KOPT-K1 (cell line): ENCODE measurements at regions not wholly inside any gene's neighbourhood (a gene's known extent, or its start where the extent isn't known, plus 50 kb on each side); places are given as distances from the start of the nearest gene placed in this dataset.
"Not testable (repeated sequence)": the region's sequence is repeated elsewhere in the genome, so short reads cannot be mapped to it uniquely, and the experiment has no call there.

Source experiments
- H3K27ac ChIP-seq: fragments of 200-600 bp; sonication (generic); 2 replicates; pipeline ENCODE4 v1.5.1; 2016; ENCODE audit warnings: antibody characterized with exemption, mild to moderate bottlenecking, low read depth, low read length; ENCODE audit not compliant: poor library complexity, severe bottlenecking
- H3K36me3 ChIP-seq: fragments of 200-600 bp; sonication (generic); 2 replicates; pipeline ENCODE4 v1.5.1; 2017; ENCODE audit warnings: antibody characterized with exemption, mild to moderate bottlenecking, low read length, moderate library complexity; ENCODE audit not compliant: insufficient read depth
- H3K9me3 ChIP-seq: fragments of 200-600 bp; sonication (generic); 2 replicates; pipeline ENCODE4 v1.5.1; 2017; ENCODE audit warnings: antibody characterized with exemption, low read length, mild to moderate bottlenecking; ENCODE audit not compliant: insufficient read depth, poor library complexity, severe bottlenecking

DNA sequence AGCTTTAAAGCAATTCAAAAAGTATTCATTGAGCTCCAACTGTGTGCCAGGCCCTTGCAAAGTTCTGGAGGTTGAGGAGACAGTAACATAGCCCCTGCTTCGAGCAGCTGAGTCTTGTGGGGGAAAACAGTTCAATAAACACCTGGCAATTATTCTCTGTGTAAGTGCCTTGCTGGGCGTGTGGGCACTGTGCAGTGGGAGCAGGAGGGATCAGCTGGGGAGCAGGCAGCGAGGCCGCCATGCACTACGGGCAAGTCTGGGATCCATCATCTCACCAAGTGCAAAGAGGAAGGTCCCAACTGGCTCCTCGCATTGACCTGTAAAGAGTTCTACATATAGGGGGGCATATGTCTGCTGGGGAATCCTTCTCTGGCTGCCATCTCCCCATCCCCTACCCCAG is 342.2 kb upstream of the HS6ST1 start:
- Histone ChIP-seq H3K36me3 (no peaks in the 10 kb centered on the region), H3K27ac (peak overlapping the region; percentile 3), H3K9me3 (no peaks in the 10 kb centered on the region)

GRCh38 chr2:128661311-128661710 is 342.6 kb upstream of the HS6ST1 start:
- Histone ChIP-seq H3K27ac (peak overlapping the region; percentile 3), H3K9me3 (no peaks in the 10 kb centered on the region), H3K36me3 (no peaks in the 10 kb centered on the region)

DNA sequence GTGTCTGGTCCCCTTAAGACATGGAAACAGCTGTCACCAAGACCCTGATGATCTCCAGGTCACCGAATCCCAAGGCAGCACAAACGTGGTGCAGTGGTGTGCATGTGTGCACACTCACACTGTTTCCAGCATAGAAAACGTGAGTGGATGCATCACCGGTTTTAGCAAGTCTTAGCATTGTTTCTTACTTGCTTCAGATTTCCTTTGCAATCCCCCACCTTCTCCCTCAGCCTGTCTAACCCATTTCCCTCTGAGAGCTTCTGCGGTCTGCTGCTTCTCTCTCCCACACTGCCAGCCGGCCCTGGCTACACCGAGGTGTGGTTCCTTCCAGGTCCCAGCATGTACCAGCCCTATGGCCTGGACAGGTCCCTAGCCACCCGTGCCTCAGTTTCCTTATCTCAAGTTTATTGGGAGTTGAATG is 343.4 kb upstream of the HS6ST1 start:
- Histone ChIP-seq H3K27ac (no peak overlapping the region), H3K36me3 (no peaks in the 10 kb centered on the region), H3K9me3 (no peaks in the 10 kb centered on the region)

- Histone ChIP-seq H3K27ac (no peak overlapping the region), H3K9me3 (no peaks in the 10 kb centered on the region), H3K36me3 (no peaks in the 10 kb centered on the region)
Observed at GRCh38 chr2:128663371-128664050, 344.8 kb upstream of the HS6ST1 start.

- no peaks in the 10 kb centered on the region for H3K9me3 ChIP-seq
- no peaks in the 10 kb centered on the region for H3K36me3 ChIP-seq
- peak overlapping the region; percentile 61 for H3K27ac ChIP-seq
Observed at GRCh38 chr2:128664499-128664971, 345.9 kb upstream of the HS6ST1 start.

- Histone ChIP-seq H3K9me3 (no peaks in the 10 kb centered on the region), H3K27ac (peak overlapping the region; percentile 61), H3K36me3 (no peaks in the 10 kb centered on the region)
Observed at GRCh38 chr2:128665113-128665512, 346.4 kb upstream of the HS6ST1 start.

DNA sequence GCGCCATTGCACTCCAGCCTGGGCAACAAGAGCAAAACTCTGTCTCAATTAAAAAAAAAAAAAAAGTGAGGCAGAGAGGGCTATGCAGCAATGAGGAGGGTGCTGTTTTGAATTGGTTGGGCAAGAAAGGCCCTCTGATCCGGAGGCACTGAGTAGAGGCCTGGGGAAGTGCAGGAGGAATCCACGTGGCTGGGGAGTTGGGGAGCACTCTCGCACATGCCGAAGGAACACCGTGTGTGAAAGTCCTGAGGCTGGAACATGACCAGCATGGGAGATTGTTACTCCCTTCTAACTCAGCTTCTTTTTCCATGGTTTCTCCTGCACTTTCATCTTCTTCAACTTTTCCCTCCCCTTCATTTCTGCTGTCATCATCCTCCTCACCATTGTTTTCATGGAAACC is 347.9 kb upstream of the HS6ST1 start:
- Histone ChIP-seq H3K27ac (no peak overlapping the region), H3K36me3 (no peaks in the 10 kb centered on the region), H3K9me3 (peaks cover 5% of the 10 kb centered on the region)

GRCh38 chr2:128667391-128667790 is 348.7 kb upstream of the HS6ST1 start:
- Histone ChIP-seq H3K36me3 (no peaks in the 10 kb centered on the region), H3K27ac (no peak overlapping the region), H3K9me3 (peaks cover 5% of the 10 kb centered on the region)

- peaks cover 5% of the 10 kb centered on the region for H3K9me3 ChIP-seq
- no peaks in the 10 kb centered on the region for H3K36me3 ChIP-seq
- peak overlapping the region; percentile 37 for H3K27ac ChIP-seq
Observed at GRCh38 chr2:128668946-128669345, 350.3 kb upstream of the HS6ST1 start.

DNA sequence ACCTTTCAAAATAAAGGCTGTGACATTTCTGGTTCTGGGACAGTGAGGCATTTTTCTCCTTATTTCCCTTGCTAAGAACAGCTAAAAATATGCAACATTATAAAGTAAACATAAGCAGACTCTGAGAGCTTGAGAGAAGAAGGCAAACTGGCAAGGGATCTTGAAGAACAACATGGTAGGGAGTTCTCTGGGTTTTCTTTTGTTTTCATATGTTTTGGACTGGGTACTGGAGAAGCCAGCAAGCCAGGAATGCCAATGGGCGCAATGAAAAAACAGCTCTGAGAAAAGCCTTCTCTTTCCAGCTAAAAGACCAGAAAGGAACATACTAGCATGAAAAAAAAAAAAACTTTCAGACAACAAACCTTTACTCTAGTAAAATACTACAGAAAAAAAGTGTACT is 351.4 kb upstream of the HS6ST1 start:
- Histone ChIP-seq H3K27ac (peak overlapping the region; percentile 6), H3K9me3 (peaks cover 5% of the 10 kb centered on the region), H3K36me3 (no peaks in the 10 kb centered on the region)

GRCh38 chr2:128671981-128672757 is 353.5 kb upstream of the HS6ST1 start:
- H3K27ac ChIP-seq, H3K9me3 ChIP-seq, H3K36me3 ChIP-seq: not testable (repeated sequence)

DNA sequence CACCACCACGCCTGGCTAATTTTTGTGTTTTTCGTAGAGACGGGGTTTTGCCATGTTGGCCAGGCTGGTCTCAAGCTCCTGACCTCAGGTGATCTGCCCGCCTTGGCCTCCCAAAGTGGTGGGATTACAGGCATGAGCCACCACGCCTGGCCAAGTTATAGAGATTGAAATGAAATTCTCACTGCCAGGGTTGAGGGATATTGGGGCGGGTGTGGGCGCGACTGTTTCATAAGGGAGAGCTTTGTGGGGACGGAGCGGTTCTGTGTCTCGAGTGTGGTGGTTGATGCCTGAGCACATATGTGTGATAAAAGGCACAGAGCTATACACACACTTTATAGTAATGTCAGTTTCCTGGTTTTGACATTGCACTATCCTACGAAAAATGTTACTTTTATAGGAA is 361.0 kb upstream of the HS6ST1 start:
- H3K27ac ChIP-seq, H3K36me3 ChIP-seq, H3K9me3 ChIP-seq: not testable (repeated sequence)

GRCh38 chr2:128681507-128681906 is 362.8 kb upstream of the HS6ST1 start:
- H3K9me3 ChIP-seq, result no peaks in the 10 kb centered on the region
- no peak overlapping the region for H3K27ac ChIP-seq

GRCh38 chr2:128682266-128682665 is 363.6 kb upstream of the HS6ST1 start:
- no peaks in the 10 kb centered on the region for H3K36me3 ChIP-seq
- no peak overlapping the region for H3K27ac ChIP-seq
- no peaks in the 10 kb centered on the region for H3K9me3 ChIP-seq

More at GRCh38 chr2:128681507-128681906, 362.8 kb upstream of the HS6ST1 start:
- H3K36me3 ChIP-seq, result no peaks in the 10 kb centered on the region

DNA sequence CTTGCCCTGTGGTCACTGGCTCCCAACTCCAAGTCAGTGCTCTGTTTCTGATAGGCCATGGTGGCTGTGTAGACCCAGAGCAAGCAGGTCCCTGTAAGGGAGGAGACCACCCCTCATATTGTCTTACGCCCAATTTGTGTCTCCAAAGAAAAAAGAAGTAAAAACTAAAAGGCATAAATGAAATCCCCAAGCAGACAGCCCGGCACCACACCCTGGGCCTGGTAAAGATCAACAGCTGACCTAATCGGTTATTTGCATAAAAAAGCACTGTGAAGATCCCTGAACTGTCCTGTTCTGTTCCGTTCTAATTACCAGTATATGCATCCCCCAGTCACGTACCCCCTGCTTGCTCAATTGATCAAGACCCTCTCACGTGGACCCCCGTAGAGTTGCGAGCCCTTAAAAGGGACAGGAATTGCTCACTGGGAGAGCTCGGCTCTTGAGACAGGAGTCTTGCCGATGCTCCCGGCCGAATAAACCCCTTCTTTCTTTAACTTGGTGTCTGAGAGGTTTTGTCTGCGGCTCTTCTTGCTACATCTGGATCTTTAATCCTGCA is 364.1 kb upstream of the HS6ST1 start:
- H3K9me3 ChIP-seq, result no peaks in the 10 kb centered on the region
- H3K27ac ChIP-seq, result no peak overlapping the region
- H3K36me3 ChIP-seq, result no peaks in the 10 kb centered on the region
